Muscle layer of duodenum (tissue), 2 donors: ENCODE measurements at regions not wholly inside any gene's neighbourhood (a gene's known extent, or its start where the extent isn't known, plus 50 kb on each side); places are given as distances from the start of the nearest gene placed in this dataset.

ENCODE experiments used
- H3K27ac ChIP-seq: one replicate; pipeline ENCODE4 v1.7.0; 2013; ENCODE audit warnings: mild to moderate bottlenecking, low read length
- H3K27me3 ChIP-seq: one replicate; pipeline ENCODE4 v1.7.0; 2013; ENCODE audit warnings: low read depth, mild to moderate bottlenecking, control low read depth, low read length
- H3K36me3 ChIP-seq, 2 donors: one replicate each; pipeline ENCODE4 v1.7.0; 2013; ENCODE audit warnings: low read length in 2 of 2, control low read depth in 1 of 2, mild to moderate bottlenecking in 1 of 2; ENCODE audit not compliant: insufficient read depth in 2 of 2, control insufficient read depth in 1 of 2
- H3K4me1 ChIP-seq, 2 donors: one replicate each; pipeline ENCODE4 v1.7.0; 2013; ENCODE audit warnings: low read length in 2 of 2, mild to moderate bottlenecking in 2 of 2, control low read depth in 1 of 2, moderate library complexity in 1 of 2; ENCODE audit not compliant: insufficient read depth in 2 of 2, control insufficient read depth in 1 of 2
- H3K4me3 ChIP-seq, 2 donors: one replicate each; pipeline ENCODE4 v1.7.0; 2013; ENCODE audit warnings: low read length in 2 of 2, low read depth in 1 of 2, mild to moderate bottlenecking in 1 of 2
- H3K9me3 ChIP-seq, 2 donors: one replicate each; pipeline ENCODE4 v1.7.0; 2013; ENCODE audit warnings: low read length in 2 of 2, control low read depth in 1 of 2, mild to moderate bottlenecking in 1 of 2; ENCODE audit not compliant: control insufficient read depth in 1 of 2
- donor health status: healthy.

- Histone ChIP-seq H3K9me3 (peaks cover 0 to 4% of the 10 kb centered on the region in 2 donors), H3K4me1 (no peaks in the 10 kb centered on the region), H3K27me3 (no peaks in the 10 kb centered on the region), H3K36me3 (no peaks in the 10 kb centered on the region), H3K27ac (no peak overlapping the region), H3K4me3 (no peak overlapping the region)
Measured at GRCh38 chr9:38200431-38200830, 131.4 kb upstream of the SHB start.

DNA sequence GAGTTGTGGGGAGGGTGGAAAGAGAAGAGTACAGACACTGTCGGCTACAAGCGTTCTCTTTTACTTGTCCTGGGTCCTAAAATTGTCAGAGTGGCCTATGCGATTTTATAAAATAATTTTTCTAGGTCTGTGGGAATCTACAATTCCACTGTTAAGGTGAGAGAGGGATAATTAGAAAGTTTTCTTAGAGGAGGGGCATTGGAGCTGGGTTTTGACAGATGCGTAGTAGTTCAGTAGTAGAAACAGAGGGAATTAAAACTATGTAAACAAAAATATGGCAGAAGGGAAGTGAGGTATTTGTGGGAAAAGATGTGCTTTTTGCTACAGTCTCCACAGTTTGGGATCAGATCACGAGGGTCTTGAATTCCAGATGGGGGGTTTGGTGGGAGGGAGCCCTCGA, 129.1 kb upstream of the SHB start:
- H3K4me1 ChIP-seq, result no peaks in the 10 kb centered on the region
- peaks cover 0 to 4% of the 10 kb centered on the region in 2 donors for H3K9me3 ChIP-seq
- no peaks in the 10 kb centered on the region for H3K27me3 ChIP-seq
- H3K27ac ChIP-seq, result no peak overlapping the region
- H3K36me3 ChIP-seq, result no peaks in the 10 kb centered on the region
- H3K4me3 ChIP-seq, result no peak overlapping the region

DNA sequence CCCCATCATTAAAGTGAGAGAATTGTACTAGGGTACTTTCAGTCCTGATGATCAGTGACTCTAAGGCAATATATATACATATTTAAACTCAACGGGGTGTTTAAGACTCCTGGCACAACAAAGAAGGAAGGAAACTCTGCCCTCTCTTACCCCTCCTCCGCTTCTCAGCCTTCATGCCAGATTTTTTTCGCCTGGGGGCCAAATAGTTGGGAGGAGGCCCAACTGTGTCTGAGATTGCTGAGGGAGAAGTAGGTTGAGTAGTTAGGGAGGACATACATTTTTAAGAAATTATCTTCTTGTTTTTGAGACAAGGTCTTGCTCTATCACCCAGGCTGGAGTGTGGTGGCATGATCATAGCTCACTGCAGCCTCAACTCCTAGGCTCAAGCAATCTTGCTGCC, 127.7 kb upstream of the SHB start:
- Histone ChIP-seq H3K4me1 (no peaks in the 10 kb centered on the region), H3K9me3 (peaks cover 0 to 2% of the 10 kb centered on the region in 2 donors), H3K27ac (no peak overlapping the region), H3K27me3 (no peaks in the 10 kb centered on the region), H3K36me3 (no peaks in the 10 kb centered on the region), H3K4me3 (no peak overlapping the region)

DNA sequence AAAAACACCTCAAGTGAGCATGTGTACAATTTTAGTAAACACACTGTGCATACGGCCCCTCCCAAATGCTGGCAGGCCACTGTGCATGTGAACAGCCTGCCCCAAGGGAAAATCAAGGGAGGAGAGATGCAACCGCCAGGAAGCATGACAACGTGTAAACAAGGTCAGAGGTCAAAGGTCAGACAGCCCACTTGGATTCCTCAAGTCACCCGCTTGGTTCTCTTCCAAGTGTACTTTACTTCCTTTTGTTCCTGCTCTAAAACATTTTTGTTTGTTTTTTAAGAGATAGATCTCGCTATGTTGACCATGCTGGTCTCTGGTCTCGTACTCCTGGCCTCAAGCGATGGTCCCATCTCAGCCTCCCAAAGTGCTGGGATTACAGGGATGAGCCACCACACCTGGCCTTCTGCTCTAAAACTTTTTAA, 126.7 kb upstream of the SHB start:
- Histone ChIP-seq H3K4me1 (no peaks in the 10 kb centered on the region), H3K36me3 (no peaks in the 10 kb centered on the region), H3K9me3 (no peaks in the 10 kb centered on the region), H3K4me3 (no peak overlapping the region), H3K27me3 (no peaks in the 10 kb centered on the region), H3K27ac (no peak overlapping the region)

GRCh38 chr9:38194870-38195269, 125.8 kb upstream of the SHB start:
- H3K36me3 ChIP-seq, result no peaks in the 10 kb centered on the region
- H3K9me3 ChIP-seq, result no peaks in the 10 kb centered on the region
- no peak overlapping the region for H3K4me3 ChIP-seq
- H3K27ac ChIP-seq, result no peak overlapping the region
- H3K27me3 ChIP-seq, result no peaks in the 10 kb centered on the region
- no peaks in the 10 kb centered on the region for H3K4me1 ChIP-seq

- Histone ChIP-seq H3K4me1 (no peaks in the 10 kb centered on the region), H3K4me3 (no peak overlapping the region), H3K27ac (no peak overlapping the region), H3K9me3 (no peaks in the 10 kb centered on the region), H3K36me3 (no peaks in the 10 kb centered on the region), H3K27me3 (no peaks in the 10 kb centered on the region)
Measured at GRCh38 chr9:38192731-38193265, 123.8 kb upstream of the SHB start.

GRCh38 chr9:38186404-38187115, 117.5 kb upstream of the SHB start:
- Histone ChIP-seq H3K9me3 (no peaks in the 10 kb centered on the region), H3K27me3 (no peaks in the 10 kb centered on the region), H3K36me3 (no peaks in the 10 kb centered on the region), H3K27ac (no peak overlapping the region), H3K4me1 (no peaks in the 10 kb centered on the region), H3K4me3 (no peak overlapping the region)

DNA sequence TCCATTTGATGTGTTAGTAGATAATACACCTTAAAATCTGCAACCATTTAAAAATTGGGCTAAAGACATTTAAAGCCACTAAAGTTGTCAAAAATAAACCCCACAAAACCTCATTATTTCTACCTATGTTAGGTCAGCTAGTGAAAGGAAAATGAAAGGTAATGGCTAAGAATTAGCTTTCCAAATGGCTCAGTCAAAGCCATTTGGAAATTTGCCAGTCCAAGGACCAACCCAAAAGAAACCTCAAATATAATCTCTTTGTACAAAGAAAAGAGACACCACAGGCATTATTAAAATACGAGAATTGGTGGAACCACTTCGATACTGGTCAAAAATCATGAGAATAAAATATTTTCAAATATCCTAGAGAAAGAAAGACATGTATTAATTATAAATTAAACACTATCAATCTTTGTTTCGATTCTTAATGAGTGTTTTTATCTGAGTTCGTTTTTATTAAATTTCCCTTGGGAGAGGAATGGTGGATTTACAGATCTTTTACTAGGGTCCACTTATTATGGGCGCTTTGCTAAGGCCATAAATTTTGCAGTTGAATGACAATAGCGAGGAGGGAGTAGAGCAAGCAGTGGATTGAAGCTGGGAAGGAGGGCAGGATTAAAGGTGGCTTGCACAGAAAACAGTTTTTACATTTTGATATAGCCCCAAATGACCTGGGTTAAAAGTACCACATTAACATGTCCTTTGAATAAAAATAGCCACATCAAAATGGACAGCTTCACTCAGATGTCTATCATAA, 116.8 kb upstream of the SHB start:
- H3K27me3 ChIP-seq, result no peaks in the 10 kb centered on the region
- H3K4me3 ChIP-seq, result no peak overlapping the region
- no peaks in the 10 kb centered on the region for H3K36me3 ChIP-seq
- H3K9me3 ChIP-seq, result no peaks in the 10 kb centered on the region
- H3K4me1 ChIP-seq, result no peaks in the 10 kb centered on the region
- H3K27ac ChIP-seq, result no peak overlapping the region

DNA sequence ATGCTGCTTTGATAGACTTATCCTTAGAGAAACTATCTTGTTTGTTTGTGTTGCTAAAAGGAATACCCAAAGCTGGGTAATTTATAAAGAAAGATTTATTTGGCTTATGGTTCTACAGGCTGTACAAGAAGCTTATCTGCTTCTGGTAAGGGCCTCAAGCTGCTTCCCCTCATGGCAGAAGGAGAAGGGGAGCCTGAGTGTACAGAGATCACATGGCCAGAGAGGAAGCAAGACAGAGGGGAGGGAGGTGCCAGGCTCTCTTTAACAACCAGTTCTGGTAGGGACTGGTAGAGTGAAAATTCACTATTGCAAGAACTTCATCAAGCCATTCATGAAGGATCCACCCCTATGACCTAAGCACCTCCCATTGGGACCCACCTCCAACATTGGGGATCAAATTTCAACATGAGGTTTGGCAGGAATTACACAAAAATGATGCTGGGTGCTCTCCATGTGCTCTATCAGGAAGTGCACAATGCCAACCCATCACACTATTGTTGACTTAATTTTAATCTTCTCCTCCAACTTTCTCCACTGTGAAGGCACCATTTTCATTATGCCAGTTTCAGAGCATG, 115.1 kb upstream of the SHB start:
- Histone ChIP-seq H3K4me3 (no peak overlapping the region), H3K9me3 (no peaks in the 10 kb centered on the region), H3K27ac (no peak overlapping the region), H3K36me3 (no peaks in the 10 kb centered on the region), H3K27me3 (no peaks in the 10 kb centered on the region), H3K4me1 (no peaks in the 10 kb centered on the region)

DNA sequence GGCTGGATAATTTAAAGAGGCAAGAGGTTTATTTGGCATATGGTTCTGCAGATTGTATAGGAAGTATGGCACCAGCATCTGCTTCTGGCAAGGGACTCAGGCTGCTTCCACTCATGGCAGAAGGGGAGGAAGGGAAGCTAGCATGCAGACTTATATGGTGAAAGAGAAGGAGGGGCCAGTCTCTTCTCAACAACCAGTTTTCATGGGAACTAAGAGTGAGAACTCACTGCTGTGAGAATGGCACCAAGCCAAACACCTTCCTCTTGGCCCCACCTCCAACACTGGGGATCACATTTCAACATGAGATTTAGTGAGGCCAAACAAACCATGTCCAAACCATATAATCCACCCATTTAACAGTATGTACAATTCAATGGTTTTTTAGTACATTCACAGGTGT, 113.3 kb upstream of the SHB start:
- Histone ChIP-seq H3K27me3 (no peaks in the 10 kb centered on the region), H3K36me3 (no peaks in the 10 kb centered on the region), H3K4me1 (no peaks in the 10 kb centered on the region), H3K27ac (no peak overlapping the region), H3K9me3 (no peaks in the 10 kb centered on the region), H3K4me3 (no peak overlapping the region)

GRCh38 chr9:38181866-38182265, 112.8 kb upstream of the SHB start:
- H3K27me3 ChIP-seq, result no peaks in the 10 kb centered on the region
- no peak overlapping the region for H3K4me3 ChIP-seq
- no peaks in the 10 kb centered on the region for H3K4me1 ChIP-seq
- H3K9me3 ChIP-seq, result no peaks in the 10 kb centered on the region
- no peaks in the 10 kb centered on the region for H3K36me3 ChIP-seq
- no peak overlapping the region for H3K27ac ChIP-seq
